Hepatocyte (in vitro differentiated cells): ENCODE measurements at regions not wholly inside any gene's neighbourhood (a gene's known extent, or its start where the extent isn't known, plus 50 kb on each side); places are given as distances from the start of the nearest gene placed in this dataset.

Experiments used
- DNase-seq: peaks from one replicate; pipeline ENCODE4 v3.0.0-alpha.2; 2016; ENCODE audit warnings: low spot score
- H2AFZ ChIP-seq: fragments of 200-600 bp; sonication (generic); 2 replicates; pipeline ENCODE4 v1.6.0; 2016; ENCODE audit warnings: antibody characterized with exemption, mild to moderate bottlenecking
- H3K27ac ChIP-seq: fragments of 200-600 bp; sonication (generic); 2 replicates; pipeline ENCODE4 v1.5.1; 2016; ENCODE audit warnings: mild to moderate bottlenecking
- H3K27me3 ChIP-seq: fragments of 200-600 bp; sonication (generic); 2 replicates; pipeline ENCODE4 v1.6.1; 2016
- H3K36me3 ChIP-seq: fragments of 200-600 bp; sonication (generic); replicated peaks from 2 replicates; pipeline ENCODE4 v1.5.1; 2016; ENCODE audit warnings: low read depth; ENCODE audit not compliant: insufficient read depth
- H3K4me1 ChIP-seq: fragments of 200-600 bp; sonication (generic); 2 replicates; pipeline ENCODE4 v1.5.1; 2016; ENCODE audit warnings: mild to moderate bottlenecking, moderate library complexity; ENCODE audit not compliant: insufficient read depth
- H3K4me2 ChIP-seq: fragments of 200-600 bp; sonication (generic); 2 replicates; pipeline ENCODE4 v1.6.0; 2016
- H3K4me3 ChIP-seq: fragments of 200-600 bp; sonication (generic); 2 replicates; pipeline ENCODE4 v1.5.1; 2016; ENCODE audit warnings: mild to moderate bottlenecking
- H3K79me2 ChIP-seq: fragments of 200-600 bp; sonication (generic); 2 replicates; pipeline ENCODE4 v1.6.0; 2017; ENCODE audit warnings: mild to moderate bottlenecking
- H3K9me2 ChIP-seq: fragments of 200-600 bp; sonication (generic); replicated peaks from 2 replicates; pipeline ENCODE4 v1.6.0; 2017; ENCODE audit warnings: mild to moderate bottlenecking; ENCODE audit not compliant: insufficient read depth
- H3K9me3 ChIP-seq: fragments of 200-600 bp; sonication (generic); 2 replicates; pipeline ENCODE4 v1.5.1; 2016; ENCODE audit warnings: low read depth, mild to moderate bottlenecking
- H4K20me1 ChIP-seq: fragments of 200-600 bp; sonication (generic); 2 replicates; pipeline ENCODE4 v1.6.0; 2016; ENCODE audit warnings: mild to moderate bottlenecking; ENCODE audit not compliant: insufficient read depth, poor library complexity, severe bottlenecking
- CTCF ChIP-seq: fragments of 200-600 bp; sonication (generic); IDR thresholded peaks from 2 replicates; pipeline ENCODE4 v1.5.1; 2016; ENCODE audit warnings: antibody characterized with exemption, mild to moderate bottlenecking; ENCODE audit not compliant: poor library complexity
- EZH2 ChIP-seq: fragments of 200-600 bp; sonication (generic); IDR thresholded peaks from 2 replicates; pipeline ENCODE4 v1.6.1; 2016; ENCODE audit warnings: antibody characterized with exemption, mild to moderate bottlenecking, borderline replicate concordance
- EZH2phosphoT487 ChIP-seq: fragments of 200-600 bp; sonication (generic); IDR thresholded peaks from one replicate; pipeline ENCODE4 v1.6.1; 2018; ENCODE audit warnings: antibody characterized with exemption, mild to moderate bottlenecking, low read depth, moderate library complexity; ENCODE audit not compliant: unreplicated experiment, severe bottlenecking
- WGBS: methylation state at CpG from one replicate; pipeline ENCODE4 v1.1.6; 2016; ENCODE audit warnings: low lambda C conversion rate; ENCODE audit errors: missing lambda C conversion rate; 5-methylcytosine and 5-hydroxymethylcytosine counted together

- Histone ChIP-seq H3K36me3 (no peaks in the 10 kb centered on the region), H4K20me1 (no peaks in the 10 kb centered on the region), H3K4me3 (no peak overlapping the region), H3K27me3 (no peaks in the 10 kb centered on the region), H3K9me3 (no peaks in the 10 kb centered on the region), H3K4me2 (no peak overlapping the region), H3K9me2 (no peaks in the 10 kb centered on the region), H3K4me1 (no peaks in the 10 kb centered on the region), H3K27ac (no peak overlapping the region), H2AFZ (no peak overlapping the region), H3K79me2 (no peaks in the 10 kb centered on the region)
- DNase-seq = no peak
- TF ChIP-seq EZH2phosphoT487 (no peak), CTCF (no peak), EZH2 (no peak)
- 95% methylated on average over 14 of the region's 14 CpGs for WGBS
These were observed 478.7 kb upstream of the REG3G start for GRCh38 chr2:78546843-78547242.

DNA sequence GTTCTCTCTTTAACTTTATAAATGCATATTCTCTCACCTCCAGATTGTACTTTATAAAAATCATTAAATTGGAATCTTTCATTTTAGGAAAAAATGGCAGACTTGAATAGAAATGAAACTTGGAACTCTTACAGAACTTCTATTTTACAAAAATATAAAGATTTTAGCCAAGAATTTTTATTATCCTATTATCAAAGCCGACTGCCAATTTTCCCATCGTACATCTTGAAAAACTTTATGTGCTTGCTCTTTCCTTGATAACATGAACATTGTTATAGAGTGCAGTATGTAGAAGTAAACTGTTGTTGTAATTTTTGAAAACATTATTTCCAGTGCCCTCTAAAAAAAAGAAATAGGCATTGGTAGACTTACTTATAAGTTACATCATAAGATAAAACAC is 475.7 kb upstream of the REG3G start:
- Histone ChIP-seq H3K4me1 (no peaks in the 10 kb centered on the region), H3K9me3 (no peaks in the 10 kb centered on the region), H3K4me3 (no peak overlapping the region), H3K4me2 (no peak overlapping the region), H3K9me2 (no peaks in the 10 kb centered on the region), H3K27ac (no peak overlapping the region), H2AFZ (peak overlapping the region; percentile 7), H3K27me3 (no peaks in the 10 kb centered on the region), H3K36me3 (no peaks in the 10 kb centered on the region), H4K20me1 (no peaks in the 10 kb centered on the region), H3K79me2 (no peaks in the 10 kb centered on the region)
- WGBS = 78% methylated on average over 2 of the region's 2 CpGs
- DNase-seq = no peak
- TF ChIP-seq CTCF (no peak), EZH2phosphoT487 (no peak), EZH2 (no peak)

DNA sequence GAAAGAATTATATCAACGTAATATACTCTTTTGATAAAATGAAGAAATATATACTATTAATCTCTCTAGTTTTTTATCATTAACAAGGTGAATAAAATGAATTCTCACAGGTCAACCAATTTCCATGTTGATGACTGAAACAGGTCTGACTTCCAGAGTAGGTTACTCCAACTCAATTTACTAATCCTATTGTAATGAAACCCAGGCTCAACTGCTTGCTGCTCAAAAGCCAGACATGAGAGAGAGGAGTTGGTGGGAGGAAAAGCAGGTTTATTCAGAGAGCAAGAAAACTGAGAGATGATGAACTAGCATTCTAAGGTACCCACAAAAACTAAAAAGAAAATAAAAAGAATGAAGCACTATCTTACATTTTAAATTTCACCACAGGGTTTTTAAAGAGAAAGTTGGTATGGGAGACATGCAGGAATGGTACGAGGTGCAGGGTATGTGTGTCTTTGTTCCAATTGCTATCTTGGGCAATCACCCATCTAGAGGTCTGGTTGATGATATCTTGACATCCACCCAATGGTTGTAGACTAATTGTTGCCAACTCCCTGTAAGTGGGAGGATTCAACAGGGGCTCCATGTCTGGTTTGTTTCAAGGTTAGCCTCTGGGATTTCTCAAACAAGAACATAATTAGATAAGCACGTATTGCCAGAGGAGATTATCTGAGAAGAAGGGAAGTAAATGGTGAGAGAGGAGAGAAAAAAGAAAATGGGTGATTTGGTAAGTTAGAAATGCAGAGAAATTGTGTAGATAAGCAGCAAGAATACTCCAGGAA is 471.4 kb upstream of the REG3G start:
- H3K36me3 ChIP-seq = no peaks in the 10 kb centered on the region
- H3K79me2 ChIP-seq = no peaks in the 10 kb centered on the region
- no peaks in the 10 kb centered on the region for H3K9me2 ChIP-seq
- no peak for TF ChIP-seq EZH2phosphoT487
- TF ChIP-seq EZH2 = no peak
- no peak for TF ChIP-seq CTCF
- no peaks in the 10 kb centered on the region for H4K20me1 ChIP-seq
- H3K4me2 ChIP-seq = no peak overlapping the region
- no peaks in the 10 kb centered on the region for H3K27me3 ChIP-seq
- DNase-seq = no peak
- no peak overlapping the region for H3K4me3 ChIP-seq
- no peak overlapping the region for H2AFZ ChIP-seq
- H3K27ac ChIP-seq = no peak overlapping the region
- WGBS = 42% methylated on average over 3 of the region's 3 CpGs
- no peaks in the 10 kb centered on the region for H3K4me1 ChIP-seq
- no peaks in the 10 kb centered on the region for H3K9me3 ChIP-seq

DNA sequence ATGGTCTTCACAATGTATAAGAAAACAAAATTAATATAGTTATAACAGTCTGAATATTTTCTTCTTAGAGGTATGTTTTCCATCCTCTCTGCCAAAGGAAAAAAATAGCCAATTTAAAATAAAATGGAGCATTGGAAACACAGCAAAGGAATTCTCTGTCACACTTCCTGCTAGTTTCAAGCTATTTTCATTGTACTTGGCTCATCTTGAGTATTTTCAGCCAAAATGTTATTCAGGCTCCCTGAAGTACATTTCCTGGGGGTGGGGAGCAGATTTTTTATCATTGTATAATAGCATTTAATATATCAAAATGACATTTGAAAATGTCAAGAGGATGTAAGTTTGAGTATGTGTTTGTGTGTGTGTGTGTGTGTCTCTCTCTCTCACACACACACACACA is 463.6 kb upstream of the REG3G start:
- no peak for DNase-seq
- Histone ChIP-seq H3K9me3 (no peaks in the 10 kb centered on the region), H3K36me3 (no peaks in the 10 kb centered on the region), H3K4me2 (no peak overlapping the region), H3K4me1 (no peaks in the 10 kb centered on the region), H4K20me1 (no peaks in the 10 kb centered on the region), H2AFZ (no peak overlapping the region), H3K79me2 (no peaks in the 10 kb centered on the region), H3K4me3 (no peak overlapping the region), H3K27me3 (no peaks in the 10 kb centered on the region), H3K9me2 (no peaks in the 10 kb centered on the region), H3K27ac (no peak overlapping the region)
- TF ChIP-seq EZH2 = no peak
- no peak for TF ChIP-seq EZH2phosphoT487
